ENCODE measurements at regions not wholly inside any gene's neighbourhood (a gene's known extent, or its start where the extent isn't known, plus 50 kb on each side); places are given as distances from the start of the nearest gene placed in this dataset.

GRCh38 chr7:149664176-149664575, 109.2 kb downstream of the ZNF467 start:
- Histone ChIP-seq H3K9ac (replicated peaks; ENCODE audit: extremely low read depth, insufficient read depth, low read length) (no peak overlapping the region), H3K4me3 (replicated peaks in 1 of 3; ENCODE audit: insufficient read depth in 1 of 3, low read depth in 1 of 3, low read length in 3 of 3) (no peak overlapping the region), H3K27me3 (ENCODE audit: control insufficient read depth in 2 of 2, insufficient read depth in 2 of 2, low read length in 2 of 2) (peaks cover 0 to 18% of the 10 kb centered on the region in 2 experiments), H3K4me1 (ENCODE audit: control insufficient read depth, extremely low read depth, insufficient read depth, low read length) (no peaks in the 10 kb centered on the region), H3K36me3 (ENCODE audit: control insufficient read depth in 2 of 2, extremely low read depth in 1 of 2, insufficient read depth in 2 of 2, low read length in 2 of 2) (no peaks in the 10 kb centered on the region), H4K20me1 (replicated peaks; ENCODE audit: control insufficient read depth, extremely low read depth, insufficient read depth, low read length) (no peaks in the 10 kb centered on the region), H3K27ac (ENCODE audit: insufficient read depth, low read depth, low read length) (no peak overlapping the region), H3K4me2 (ENCODE audit: insufficient read depth, low read length) (no peak overlapping the region), H3K9me1 (replicated peaks; ENCODE audit: control insufficient read depth, extremely low read depth, insufficient read depth, low read length) (no peaks in the 10 kb centered on the region), H2AFZ (ENCODE audit: low read depth, low read length) (no peak overlapping the region), H3K9me3 (replicated peaks; ENCODE audit: control insufficient read depth, insufficient read depth, low read length) (no peaks in the 10 kb centered on the region), H3K79me2 (ENCODE audit: control insufficient read depth, insufficient read depth, low read length) (no peaks in the 10 kb centered on the region)
- ChIA-PET CTCF (interaction anchor here (1.0 to 6.4 kb wide), 10 partner anchors 31 to 125 kb away, joined by 3 to 234 read pairs (median 14); a partner anchor contains a TSS), POLR2A (no interaction called here)
- intact Hi-C loops (cut with micrococcal nuclease) = no loop called here
- dilution Hi-C loops (cut with MboI; ENCODE audit: extremely low pct_ligation_motif_present, low sequenced_read_pairs) = no loop called here
- no peak for TF ChIP-seq POLR2AphosphoS5 (IDR thresholded peaks at IDR 0.05; ENCODE audit: insufficient read depth, low read depth, low read length)
- no peak for TF ChIP-seq POLR2A (IDR thresholded peaks at IDR 0.05; ENCODE audit: low read depth, low read length)
- TF ChIP-seq GATA2 (IDR thresholded peaks at IDR 0.05; ENCODE audit: insufficient read depth, insufficient read length, low read depth, low read length) = no peak
- TF ChIP-seq MYC (IDR thresholded peaks at IDR 0.05; ENCODE audit: low read depth, low read length) = no peak
- no peak for TF ChIP-seq MAX (IDR thresholded peaks at IDR 0.05; ENCODE audit: insufficient read depth, insufficient read length)
- no peak for TF ChIP-seq FOS (IDR thresholded peaks at IDR 0.05; ENCODE audit: borderline replicate concordance, insufficient read depth, low read length)
- TF ChIP-seq CTCF (IDR thresholded peaks at IDR 0.05; ENCODE audit: extremely low read depth in 1 of 2, insufficient read depth in 1 of 2, low read depth in 1 of 2, low read length in 2 of 2) = no peak
- no peak for TF ChIP-seq EZH2 (IDR thresholded peaks at IDR 0.05; ENCODE audit: borderline replicate concordance, low read depth, low read length, severe bottlenecking)
- BruUV-seq (replicated peaks) = no TSS peak
- DNase-seq (ENCODE audit: low read depth, low spot score) = no peak
- FAIRE-seq = no peak
